ENCODE measurements at regions not wholly inside any gene's neighbourhood (a gene's known extent, or its start where the extent isn't known, plus 50 kb on each side); places are given as distances from the start of the nearest gene placed in this dataset.
A peak's percentile ranks its signal among the peaks of the same experiment; 100 is the strongest.

DNA sequence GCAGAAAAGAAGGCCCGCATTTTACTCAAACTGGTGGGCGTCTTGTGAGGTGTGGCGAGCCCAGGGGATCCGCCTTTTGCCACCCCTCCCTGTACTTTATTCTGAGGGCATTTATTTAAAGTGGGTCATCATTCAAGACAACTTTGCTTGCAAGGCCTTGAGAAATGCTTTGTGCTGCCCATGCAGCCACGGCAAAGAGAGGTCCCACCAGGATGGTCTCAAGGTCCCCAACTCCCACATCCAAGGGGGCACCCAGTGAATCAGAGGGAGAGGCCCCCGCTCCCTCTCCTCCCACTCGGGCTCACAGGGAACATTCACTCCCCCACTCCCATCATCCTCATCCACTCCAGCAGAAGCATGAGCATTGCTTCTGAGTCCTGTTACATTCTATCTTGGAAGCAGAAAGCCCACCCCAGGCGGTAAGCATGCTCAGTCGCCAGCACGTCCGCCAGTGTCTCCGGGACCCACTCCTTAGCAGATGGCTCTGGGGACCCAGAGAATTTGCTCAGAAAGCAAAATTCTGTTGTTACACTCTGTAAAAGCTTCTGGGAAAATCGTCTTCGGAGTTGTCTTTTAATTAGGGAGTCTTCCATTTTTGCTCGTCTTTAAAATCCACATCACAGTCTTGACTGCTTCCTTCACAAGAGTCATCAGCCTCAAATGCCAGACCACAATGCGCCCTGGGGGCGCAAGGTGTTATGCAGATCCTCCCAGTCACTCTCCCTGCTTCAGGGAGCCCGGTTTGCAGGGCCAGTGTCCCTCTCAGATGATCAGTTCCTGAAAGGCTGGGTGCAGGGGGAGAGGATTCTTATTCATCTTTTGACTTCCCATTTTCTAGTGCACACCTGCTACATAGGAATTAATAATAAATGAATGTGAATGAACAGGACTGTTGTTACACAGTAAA lies 99.4 kb upstream of the NCK2 start:
- TF ChIP-seq, protein P1, sequence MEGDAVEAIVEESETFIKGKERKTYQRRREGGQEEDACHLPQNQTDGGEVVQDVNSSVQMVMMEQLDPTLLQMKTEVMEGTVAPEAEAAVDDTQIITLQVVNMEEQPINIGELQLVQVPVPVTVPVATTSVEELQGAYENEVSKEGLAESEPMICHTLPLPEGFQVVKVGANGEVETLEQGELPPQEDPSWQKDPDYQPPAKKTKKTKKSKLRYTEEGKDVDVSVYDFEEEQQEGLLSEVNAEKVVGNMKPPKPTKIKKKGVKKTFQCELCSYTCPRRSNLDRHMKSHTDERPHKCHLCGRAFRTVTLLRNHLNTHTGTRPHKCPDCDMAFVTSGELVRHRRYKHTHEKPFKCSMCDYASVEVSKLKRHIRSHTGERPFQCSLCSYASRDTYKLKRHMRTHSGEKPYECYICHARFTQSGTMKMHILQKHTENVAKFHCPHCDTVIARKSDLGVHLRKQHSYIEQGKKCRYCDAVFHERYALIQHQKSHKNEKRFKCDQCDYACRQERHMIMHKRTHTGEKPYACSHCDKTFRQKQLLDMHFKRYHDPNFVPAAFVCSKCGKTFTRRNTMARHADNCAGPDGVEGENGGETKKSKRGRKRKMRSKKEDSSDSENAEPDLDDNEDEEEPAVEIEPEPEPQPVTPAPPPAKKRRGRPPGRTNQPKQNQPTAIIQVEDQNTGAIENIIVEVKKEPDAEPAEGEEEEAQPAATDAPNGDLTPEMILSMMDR (IDR thresholded peaks at IDR 0.05; ENCODE audit: control insufficient read depth, extremely low read depth, insufficient read depth), result no peak
- no peak overlapping the region for H3K4me3 ChIP-seq (ENCODE audit: low read depth, low read length)
- no peak for DNase-seq (ENCODE audit: low read depth)

DNA sequence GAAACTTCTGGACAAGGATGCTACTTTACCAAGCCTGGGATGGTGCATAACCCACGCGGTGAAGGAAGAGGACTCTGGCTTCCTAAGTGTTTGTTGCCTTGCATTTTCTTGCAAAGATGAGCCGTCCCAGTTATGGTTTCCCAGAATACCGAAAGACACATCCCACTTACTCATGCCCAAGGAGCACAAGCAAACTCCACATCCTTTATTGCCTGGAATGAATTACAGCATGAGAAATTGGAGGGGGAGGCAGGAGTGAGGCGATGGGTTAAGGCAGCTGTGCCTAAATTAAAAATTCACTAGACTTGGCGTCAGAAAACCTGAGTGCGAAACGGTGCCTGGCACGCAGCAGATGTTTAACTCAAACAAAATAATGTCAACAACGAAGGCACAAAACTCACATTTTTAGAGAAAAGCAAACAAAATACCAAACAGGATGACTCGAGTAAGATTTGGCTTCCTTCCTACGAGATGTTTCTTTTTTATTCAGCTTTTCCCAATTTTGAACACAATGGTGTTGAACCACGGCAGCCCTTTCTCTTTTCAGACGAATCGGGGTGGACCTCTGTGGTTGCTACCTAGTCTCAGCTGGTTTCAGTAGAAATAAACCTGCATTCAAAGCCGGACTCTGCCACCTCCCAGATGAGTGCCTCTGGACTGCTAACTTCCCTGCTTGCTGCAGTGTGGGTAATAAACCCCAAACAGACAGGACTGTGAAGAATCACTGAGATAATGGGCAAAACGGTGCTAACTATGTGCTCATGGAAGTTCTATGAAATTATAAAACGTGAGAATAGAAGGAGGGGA lies 100.3 kb upstream of the NCK2 start:
- TF ChIP-seq, protein P1 (IDR thresholded peaks at IDR 0.05; ENCODE audit: control insufficient read depth, extremely low read depth, insufficient read depth), result no peak
- DNase-seq (ENCODE audit: low read depth), result no peak
- 0 out of 2 replicates have a peak overlapping the region, but pooled peaks have one; percentile 5 for H3K4me3 ChIP-seq (ENCODE audit: low read depth, low read length)

DNA sequence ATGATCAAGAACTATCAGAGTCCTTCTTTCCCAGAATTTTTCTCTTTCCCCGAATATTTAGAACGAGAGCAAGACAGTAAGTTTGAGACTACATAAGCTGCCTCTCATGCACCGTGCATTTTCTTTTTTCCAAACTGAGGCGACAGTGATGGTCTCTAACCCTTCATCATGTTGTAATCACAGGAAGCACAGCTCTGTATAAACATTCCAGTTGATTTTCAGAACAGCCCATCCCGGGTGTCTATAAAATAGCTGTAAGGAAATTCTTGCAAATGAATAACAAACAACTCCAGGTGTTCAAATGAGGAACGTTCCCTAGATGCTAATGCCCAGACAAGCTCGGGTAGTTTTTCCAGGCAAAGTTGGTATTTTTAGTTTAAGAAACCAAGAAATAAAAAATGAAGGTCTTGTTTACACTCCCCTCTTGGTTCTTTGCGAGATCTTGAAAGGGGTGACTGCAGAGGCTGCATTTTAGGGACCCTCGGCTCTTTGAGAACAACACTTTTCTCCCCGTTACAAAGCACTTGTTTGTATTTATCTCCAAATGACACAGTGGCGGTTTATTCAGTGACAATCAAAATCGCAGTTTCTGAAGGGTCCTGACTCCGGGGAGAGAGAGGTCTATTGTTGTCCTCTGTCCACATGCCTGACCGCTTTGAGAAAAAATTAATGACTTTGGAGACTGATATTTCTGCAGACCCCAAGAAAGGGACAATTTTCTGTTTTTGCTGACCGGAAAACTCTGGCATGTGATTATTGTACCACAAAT lies 101.1 kb upstream of the NCK2 start:
- no peak for DNase-seq (ENCODE audit: low read depth)
- TF ChIP-seq, protein P1 (IDR thresholded peaks at IDR 0.05; ENCODE audit: control insufficient read depth, extremely low read depth, insufficient read depth), result no peak
- H3K4me3 ChIP-seq (ENCODE audit: low read depth, low read length), result no peak overlapping the region

DNA sequence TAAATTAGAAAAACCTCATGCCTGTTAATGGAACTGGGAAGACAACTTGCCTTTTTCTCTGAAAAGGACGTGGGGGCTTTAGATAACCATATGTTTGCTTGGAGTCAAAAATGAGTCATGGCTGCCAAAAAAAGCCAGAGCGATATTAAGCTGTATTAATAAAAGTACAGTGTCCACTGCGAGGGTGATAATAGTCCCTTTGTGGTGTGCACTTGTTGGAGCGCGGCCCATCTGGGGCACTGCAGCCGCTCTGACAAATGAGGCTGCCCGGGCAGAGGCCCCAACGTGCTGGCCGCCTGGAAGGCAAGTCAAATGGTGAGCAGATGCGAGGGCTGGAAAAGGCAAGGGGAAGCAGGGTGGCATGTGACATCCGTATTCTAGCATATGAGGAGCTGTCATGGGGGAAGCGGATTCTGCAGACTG lies 103.3 kb upstream of the NCK2 start:
- TF ChIP-seq, protein P1 (IDR thresholded peaks at IDR 0.05; ENCODE audit: control insufficient read depth, extremely low read depth, insufficient read depth), result no peak
- no peak overlapping the region for H3K4me3 ChIP-seq (ENCODE audit: low read depth, low read length)
- DNase-seq (ENCODE audit: low read depth), result no peak

DNA sequence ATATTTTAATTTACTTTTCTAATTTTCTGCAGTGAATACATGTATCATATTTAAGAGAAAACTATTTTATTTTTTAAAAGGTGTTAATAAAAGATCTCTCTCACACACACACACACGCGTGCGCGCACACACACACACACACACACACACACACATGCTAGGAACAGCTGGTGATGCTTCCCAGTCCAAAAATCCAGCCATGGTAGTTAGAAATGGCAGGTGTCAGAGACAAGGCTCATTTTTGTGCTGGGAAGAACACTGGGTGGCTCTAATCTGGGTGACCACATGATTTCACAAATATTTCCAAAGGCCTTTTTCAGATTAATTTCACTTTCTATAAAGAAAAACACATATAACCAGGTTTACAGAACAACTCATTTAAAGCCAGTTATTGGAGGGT lies 104.5 kb upstream of the NCK2 start:
- no peak overlapping the region for H3K4me3 ChIP-seq (ENCODE audit: low read depth, low read length)
- TF ChIP-seq, protein P1 (IDR thresholded peaks at IDR 0.05; ENCODE audit: control insufficient read depth, extremely low read depth, insufficient read depth), result no peak

DNA sequence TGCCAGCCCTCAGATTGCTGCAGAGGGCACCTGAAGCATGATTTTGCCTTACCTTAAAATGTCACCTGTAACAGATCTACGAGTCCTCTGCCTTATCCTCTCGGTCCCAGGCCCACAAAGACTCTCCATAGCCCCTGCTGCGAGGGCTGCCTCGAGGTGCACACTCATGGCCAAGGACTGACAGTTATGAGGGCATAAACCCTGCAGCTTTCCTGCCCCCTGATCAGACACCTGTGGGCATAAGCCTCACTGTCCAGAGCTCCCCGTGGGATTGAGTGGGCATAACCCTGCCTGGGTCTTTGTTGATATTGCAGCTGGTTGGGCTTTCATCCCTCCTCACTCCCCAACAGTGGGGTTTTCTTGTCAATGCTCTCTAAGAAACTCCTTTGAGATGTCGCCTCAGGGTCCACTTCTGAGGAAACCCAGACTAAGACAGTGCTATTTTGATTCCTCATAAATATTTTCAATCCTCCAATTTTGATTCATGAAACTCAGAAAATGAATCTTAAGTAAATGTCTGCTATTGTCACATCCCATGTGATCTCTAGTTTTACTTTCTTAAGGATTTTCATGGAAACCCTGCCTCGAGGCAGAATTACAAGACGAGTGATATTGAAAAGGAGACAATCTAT lies 108.5 kb upstream of the NCK2 start:
- DNase-seq (ENCODE audit: low read depth), result no peak
- no peak overlapping the region for H3K4me3 ChIP-seq (ENCODE audit: low read depth, low read length)
- TF ChIP-seq, protein P1 (IDR thresholded peaks at IDR 0.05; ENCODE audit: control insufficient read depth, extremely low read depth, insufficient read depth), result no peak

More for the DNA sequence above, 104.5 kb upstream of the NCK2 start:
- no peak for DNase-seq (ENCODE audit: low read depth)

Measured in LNCaP clone FGC (cell line).